ENCODE measurements at regions not wholly inside any gene's neighbourhood (a gene's known extent, or its start where the extent isn't known, plus 50 kb on each side); places are given as distances from the start of the nearest gene placed in this dataset.

- Mint-ChIP-seq H3K27me3 (ENCODE audit: low read depth in 3 of 3) (peaks cover 17 to 28% (median 21%) of the 10 kb centered on the region in 3 donors), H3K4me3 (no peak overlapping the region), H3K4me1 (peaks cover 17% of the 10 kb centered on the region), H3K36me3 (peaks cover 0 to 2% of the 10 kb centered on the region in 2 donors), H3K27ac (no peak overlapping the region), H3K9me3 (peaks cover 3 to 12% (median 7%) of the 10 kb centered on the region in 7 donors)
- Histone ChIP-seq H4K20me1 (ENCODE audit: insufficient read depth, low read length) (no peaks in the 10 kb centered on the region), H3K4me1 (ENCODE audit: control insufficient read depth in 1 of 2, insufficient read depth in 2 of 2, low read length in 2 of 2) (peaks cover 17 to 21% of the 10 kb centered on the region in 2 donors), H3K36me3 (replicated peaks in 1 of 2; ENCODE audit: control insufficient read depth in 1 of 2, insufficient read depth in 2 of 2, low read length in 2 of 2) (no peaks in the 10 kb centered on the region), H3K9me3 (replicated peaks in 1 of 2; ENCODE audit: control insufficient read depth in 1 of 2, insufficient read depth in 1 of 2, low read length in 2 of 2) (peaks cover 0 to 6% of the 10 kb centered on the region in 2 donors), H3K27ac (ENCODE audit: low read depth in 1 of 2, low read length in 2 of 2) (no peak overlapping the region), H3K9ac (ENCODE audit: insufficient read depth, low read length, poor library complexity, severe bottlenecking) (no peak overlapping the region), H3K4me3 (replicated peaks in 1 of 3; ENCODE audit: low read depth in 2 of 3, low read length in 3 of 3) (no peak overlapping the region), H3K27me3 (ENCODE audit: control insufficient read depth in 2 of 2, insufficient read depth in 2 of 2, low read length in 2 of 2) (peaks cover 0 to 3% of the 10 kb centered on the region in 2 donors), H3K79me2 (ENCODE audit: insufficient read depth, low read length) (no peaks in the 10 kb centered on the region), H3K4me2 (replicated peaks; ENCODE audit: extremely low read depth, low read length, poor library complexity, severe bottlenecking) (no peak overlapping the region), H2AFZ (ENCODE audit: insufficient read depth, low read depth, low read length, poor library complexity, severe bottlenecking) (no peak overlapping the region)
- no peak for TF ChIP-seq CTCF (IDR thresholded peaks at IDR 0.05)
- 90% methylated on average over 9 of the region's 10 CpGs for WGBS (ENCODE audit: insufficient coverage)
- intact Hi-C loops (cut with micrococcal nuclease), result no loop called here
- no peak for DNase-seq
Measured at GRCh38 chr18:79629249-79629558, 50.4 kb upstream of the CTDP1 start.

GRCh38 chr18:79629606-79630005, 50.0 kb upstream of the CTDP1 start:
- H3K27ac Mint-ChIP-seq, result no peak overlapping the region
- Histone ChIP-seq H3K9ac (ENCODE audit: insufficient read depth, low read length, poor library complexity, severe bottlenecking) (no peak overlapping the region), H3K27ac (ENCODE audit: low read depth in 1 of 2, low read length in 2 of 2) (no peak overlapping the region), H3K4me3 (replicated peaks in 1 of 3; ENCODE audit: low read depth in 2 of 3, low read length in 3 of 3) (no peak overlapping the region), H2AFZ (ENCODE audit: insufficient read depth, low read depth, low read length, poor library complexity, severe bottlenecking) (no peak overlapping the region), H3K4me1 (ENCODE audit: control insufficient read depth in 1 of 2, insufficient read depth in 2 of 2, low read length in 2 of 2) (peaks cover 13 to 17% of the 10 kb centered on the region in 2 donors), H3K36me3 (replicated peaks in 1 of 2; ENCODE audit: control insufficient read depth in 1 of 2, insufficient read depth in 2 of 2, low read length in 2 of 2) (no peaks in the 10 kb centered on the region), H3K4me2 (replicated peaks; ENCODE audit: extremely low read depth, low read length, poor library complexity, severe bottlenecking) (no peak overlapping the region), H3K9me3 (replicated peaks in 1 of 2; ENCODE audit: control insufficient read depth in 1 of 2, insufficient read depth in 1 of 2, low read length in 2 of 2) (peaks cover 0 to 9% of the 10 kb centered on the region in 2 donors), H3K79me2 (ENCODE audit: insufficient read depth, low read length) (no peaks in the 10 kb centered on the region), H4K20me1 (ENCODE audit: insufficient read depth, low read length) (no peaks in the 10 kb centered on the region), H3K27me3 (ENCODE audit: control insufficient read depth in 2 of 2, insufficient read depth in 2 of 2, low read length in 2 of 2) (peaks cover 0 to 3% of the 10 kb centered on the region in 2 donors)
- 96% methylated on average over 6 of the region's 6 CpGs for WGBS (ENCODE audit: insufficient coverage)
- peaks cover 0 to 2% of the 10 kb centered on the region in 2 donors for H3K36me3 Mint-ChIP-seq
- H3K4me1 Mint-ChIP-seq, result peaks cover 13% of the 10 kb centered on the region
- no peak for DNase-seq
- peaks cover 3 to 16% (median 7%) of the 10 kb centered on the region in 7 donors for H3K9me3 Mint-ChIP-seq
- peaks cover 17 to 25% (median 21%) of the 10 kb centered on the region in 3 donors for H3K27me3 Mint-ChIP-seq (ENCODE audit: low read depth in 3 of 3)
- no peak overlapping the region for H3K4me3 Mint-ChIP-seq
- intact Hi-C loops (cut with micrococcal nuclease), result no loop called here
- no peak for TF ChIP-seq CTCF (IDR thresholded peaks at IDR 0.05)

Measured in CD14-positive monocyte (primary cell).